ENCODE measurements at regions not wholly inside any gene's neighbourhood (a gene's known extent, or its start where the extent isn't known, plus 50 kb on each side); places are given as distances from the start of the nearest gene placed in this dataset.

- WGBS, 2 donors (ENCODE audit: low coverage in 1 of 2), result 79 to 82% methylated on average over 5 of the region's 5 CpGs
- TF ChIP-seq POLR2A (IDR thresholded peaks at IDR 0.05) (no peak), EP300 (IDR thresholded peaks at IDR 0.05) (no peak), POLR2AphosphoS5 (IDR thresholded peaks at IDR 0.05) (no peak), CTCF (IDR thresholded peaks at IDR 0.05) (no peak)
- Histone ChIP-seq H3K27ac (no peak overlapping the region), H3K9me3 (no peaks in the 10 kb centered on the region), H3K4me1 (no peaks in the 10 kb centered on the region), H3K36me3 (no peaks in the 10 kb centered on the region), H3K27me3 (no peaks in the 10 kb centered on the region), H3K4me3 (no peak overlapping the region)
- ATAC-seq, result no peak
Measured at GRCh38 chr7:71042591-71042990, 89.4 kb upstream of the GALNT17 start.

- TF ChIP-seq CTCF (IDR thresholded peaks at IDR 0.05) (no peak), EP300 (IDR thresholded peaks at IDR 0.05) (no peak), POLR2A (IDR thresholded peaks at IDR 0.05) (no peak), POLR2AphosphoS5 (IDR thresholded peaks at IDR 0.05) (no peak)
- no peak for ATAC-seq
- no peaks in the 10 kb centered on the region for H3K27me3 ChIP-seq
Measured at GRCh38 chr7:71050492-71050891, 81.5 kb upstream of the GALNT17 start.

GRCh38 chr7:71055504-71055903 lies 76.4 kb upstream of the GALNT17 start:
- Histone ChIP-seq H3K27ac (no peak overlapping the region), H3K4me3 (no peak overlapping the region), H3K36me3 (no peaks in the 10 kb centered on the region), H3K27me3 (no peaks in the 10 kb centered on the region), H3K4me1 (no peaks in the 10 kb centered on the region), H3K9me3 (peaks cover 0 to 24% (median 0%) of the 10 kb centered on the region in 3 donors)
- WGBS, 2 donors (ENCODE audit: low coverage in 1 of 2), result 66 to 100% methylated on average over 1 to 2 of the region's 2 CpGs
- TF ChIP-seq POLR2A (IDR thresholded peaks at IDR 0.05) (no peak), CTCF (IDR thresholded peaks at IDR 0.05) (no peak), EP300 (IDR thresholded peaks at IDR 0.05) (no peak), POLR2AphosphoS5 (IDR thresholded peaks at IDR 0.05) (no peak)
- no peak for ATAC-seq

More at GRCh38 chr7:71050492-71050891, 81.5 kb upstream of the GALNT17 start:
- H3K9me3 ChIP-seq, result peaks cover 0 to 39% (median 0%) of the 10 kb centered on the region in 3 donors
- 87 to 100% methylated on average over 1 of the region's 1 CpG for WGBS, 2 donors (ENCODE audit: low coverage in 1 of 2)
- H3K4me3 ChIP-seq, result no peak overlapping the region
- H3K4me1 ChIP-seq, result no peaks in the 10 kb centered on the region
- H3K27ac ChIP-seq, result no peak overlapping the region
- no peaks in the 10 kb centered on the region for H3K36me3 ChIP-seq

- H3K4me1 ChIP-seq, result no peaks in the 10 kb centered on the region
- ATAC-seq, result no peak
- H3K27me3 ChIP-seq, result no peaks in the 10 kb centered on the region
- no peak overlapping the region for H3K27ac ChIP-seq
- no peaks in the 10 kb centered on the region for H3K36me3 ChIP-seq
- TF ChIP-seq EP300 (IDR thresholded peaks at IDR 0.05) (no peak), POLR2AphosphoS5 (IDR thresholded peaks at IDR 0.05) (no peak), CTCF (IDR thresholded peaks at IDR 0.05) (no peak)
- 95 to 97% methylated on average over 4 to 7 of the region's 37 CpGs for WGBS, 2 donors (ENCODE audit: low coverage in 1 of 2)
- no peak overlapping the region for H3K4me3 ChIP-seq
- peaks cover 0 to 32% (median 2%) of the 10 kb centered on the region in 3 donors for H3K9me3 ChIP-seq
Measured at GRCh38 chr7:71077743-71078476, 54.0 kb upstream of the GALNT17 start.

Data from gastroesophageal sphincter (tissue), 4 donors.